ENCODE measurements at regions not wholly inside any gene's neighbourhood (a gene's known extent, or its start where the extent isn't known, plus 50 kb on each side); places are given as distances from the start of the nearest gene placed in this dataset.

GRCh38 chr16:82384017-82384416 lies 214.0 kb upstream of the MPHOSPH6 start:
- TF ChIP-seq POLR2A (IDR thresholded peaks at IDR 0.05; ENCODE audit: low read length) (no peak), GATA1 (IDR thresholded peaks at IDR 0.05; ENCODE audit: low read depth, low read length) (no peak)

Measured in erythroblast (primary cell).